KBM-7 (cell line): ENCODE measurements at regions not wholly inside any gene's neighbourhood (a gene's known extent, or its start where the extent isn't known, plus 50 kb on each side); places are given as distances from the start of the nearest gene placed in this dataset.

Source experiments
- DNase-seq: peaks from one replicate; pipeline ENCODE4 v3.0.0-alpha.2; 2015
- in situ Hi-C: fragments of 300-500 bp; cut with MboI; formaldehyde crosslinking; loops from 2 replicates; pipeline ENCODE4 v1.14.3; 2020; ENCODE audit warnings: low sequenced_read_pairs, low pct_unique_long_range_greater_than_20kb, mixed read lengths

DNA sequence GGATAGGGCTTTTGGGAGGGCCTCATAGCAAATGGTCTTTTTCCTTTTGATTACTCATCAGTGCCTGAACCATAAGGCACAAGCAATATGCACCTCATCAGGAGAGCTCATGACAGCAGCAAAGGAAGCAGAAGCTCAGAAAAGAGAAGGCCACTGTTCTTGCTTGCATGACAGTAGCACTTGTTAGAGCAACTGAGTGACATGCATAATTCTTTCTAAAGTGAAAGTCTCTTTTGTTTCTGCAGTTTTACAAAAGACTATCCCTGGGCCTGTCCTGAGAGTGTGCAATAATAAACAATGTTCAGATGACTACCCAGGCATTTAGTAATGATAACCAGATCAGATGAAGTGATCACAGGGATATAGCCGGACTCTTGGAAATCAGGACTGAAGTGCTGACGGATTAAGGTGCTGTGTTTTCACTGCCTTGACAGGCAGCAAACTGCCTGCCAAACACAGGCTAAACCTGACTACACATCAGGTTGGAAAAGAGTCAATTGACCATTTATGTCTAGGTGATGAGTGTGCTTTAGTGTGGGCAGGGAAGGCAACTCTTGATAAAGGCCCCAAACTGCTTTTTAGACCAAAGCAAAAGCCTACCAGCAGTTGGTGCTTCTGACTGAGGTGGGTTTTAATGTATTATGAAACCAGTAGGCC lies 1860.3 kb downstream of the TP53TG3F start:
- DNase-seq, result no peak
- in situ Hi-C loops, result no loop called here

- DNase-seq, result no peak
- in situ Hi-C loops, result no loop called here
Measured at GRCh38 chr16:35325936-35326335, 1866.5 kb downstream of the TP53TG3F start.

DNA sequence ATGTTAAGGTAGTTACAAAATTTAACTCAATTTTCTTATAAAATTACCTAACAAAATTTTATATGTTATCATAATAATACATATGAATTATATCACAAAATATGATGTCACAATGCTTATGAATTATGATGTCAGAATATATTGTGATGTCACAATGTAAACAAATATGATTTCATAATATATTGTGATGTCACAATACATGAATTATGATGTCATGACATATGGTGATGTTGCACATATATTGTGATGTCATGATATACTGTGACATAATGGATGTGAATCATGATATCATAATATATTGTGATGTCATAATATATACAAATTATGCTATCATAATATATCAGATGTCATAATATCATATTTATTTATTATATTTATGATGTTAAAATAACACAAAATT lies 1879.9 kb downstream of the TP53TG3F start:
- DNase-seq, result no peak
- in situ Hi-C loops, result no loop called here

GRCh38 chr16:35342012-35342411 lies 1882.6 kb downstream of the TP53TG3F start:
- in situ Hi-C loops, result no loop called here
- no peak for DNase-seq

- in situ Hi-C loops, result no loop called here
- DNase-seq, result no peak
Measured at GRCh38 chr16:35344012-35344762, 1884.8 kb downstream of the TP53TG3F start.

DNA sequence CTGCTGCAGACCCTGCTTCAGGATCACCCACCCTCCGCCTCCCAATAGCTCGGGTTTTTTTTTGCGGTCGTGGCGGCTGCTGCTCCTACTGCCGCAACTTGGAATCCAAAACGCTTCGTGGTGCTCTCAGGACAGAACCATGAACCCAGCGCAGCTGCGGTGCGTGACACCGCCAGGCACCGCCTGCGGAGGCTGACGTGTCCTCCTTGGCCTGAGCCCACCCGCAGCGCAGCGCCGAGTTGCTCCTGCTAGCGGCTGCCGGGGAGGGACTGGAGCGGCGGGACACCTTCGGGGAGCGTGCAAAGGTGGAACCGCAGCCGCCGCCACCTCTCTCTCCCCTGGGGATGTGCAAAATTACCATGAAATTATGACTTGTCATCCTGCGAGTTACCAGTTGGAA lies 1893.0 kb downstream of the TP53TG3F start:
- in situ Hi-C loops, result loop anchor here (25.0 kb wide), 1 partner anchor 90 kb away; no protein-coding TSS in a partner anchor
- DNase-seq, result no peak

DNA sequence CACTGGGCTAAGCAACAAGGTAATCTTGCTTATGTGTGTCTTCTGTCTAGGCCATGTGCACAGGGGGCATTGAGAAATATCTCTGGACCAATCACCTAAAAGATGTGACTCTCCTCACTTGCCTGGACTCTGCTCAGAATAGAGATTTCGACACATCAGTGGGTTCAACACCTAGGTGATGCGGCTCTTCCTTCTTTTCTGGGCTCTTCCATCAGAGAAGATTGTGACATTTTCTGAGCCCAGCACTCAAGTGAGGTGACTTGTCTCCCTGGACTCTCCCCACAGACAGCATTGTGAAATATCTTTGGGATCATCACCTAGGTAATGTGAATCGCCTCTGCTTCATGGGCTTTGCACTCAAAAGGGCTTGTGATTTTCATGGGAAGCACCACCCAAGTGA lies 1904.1 kb downstream of the TP53TG3F start:
- in situ Hi-C loops, result loop anchor here (25.0 kb wide), 1 partner anchor 101 kb away; no protein-coding TSS in a partner anchor
- DNase-seq, result no peak

- in situ Hi-C loops, result loop anchor here (25.0 kb wide), 1 partner anchor 102 kb away; no protein-coding TSS in a partner anchor
- DNase-seq, result no peak
Measured at GRCh38 chr16:35364263-35364662, 1904.9 kb downstream of the TP53TG3F start.

- in situ Hi-C loops, result loop anchor here (25.0 kb wide), 1 partner anchor 103 kb away; no protein-coding TSS in a partner anchor
- no peak for DNase-seq
Measured at GRCh38 chr16:35365675-35366074, 1906.3 kb downstream of the TP53TG3F start.

- in situ Hi-C loops, result loop anchor here (25.0 kb wide), 1 partner anchor 108 kb away; no protein-coding TSS in a partner anchor
- DNase-seq, result no peak
Measured at GRCh38 chr16:35370617-35371016, 1911.2 kb downstream of the TP53TG3F start.

- in situ Hi-C loops, result no loop called here
Measured at GRCh38 chr16:35377142-35377541, 1917.7 kb downstream of the TP53TG3F start.

DNA sequence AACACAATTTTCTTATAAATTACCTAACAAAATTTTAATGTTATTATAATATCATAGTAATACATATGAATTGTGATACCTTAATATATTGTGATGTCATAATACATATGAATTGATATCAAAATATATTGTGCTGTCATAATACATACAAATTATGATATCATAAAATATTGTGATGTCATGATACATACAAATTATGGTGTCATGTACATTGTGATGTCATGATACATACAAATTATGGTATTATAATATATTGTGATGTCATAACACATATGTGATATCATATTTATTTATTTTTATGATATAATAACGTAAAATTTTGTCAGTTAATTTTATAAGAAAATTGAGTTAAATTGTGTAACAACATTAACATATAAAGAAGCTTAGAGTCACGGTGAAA lies 1927.2 kb downstream of the TP53TG3F start:
- in situ Hi-C loops, result no loop called here

More at GRCh38 chr16:35377142-35377541, 1917.7 kb downstream of the TP53TG3F start:
- DNase-seq, result no peak

DNA sequence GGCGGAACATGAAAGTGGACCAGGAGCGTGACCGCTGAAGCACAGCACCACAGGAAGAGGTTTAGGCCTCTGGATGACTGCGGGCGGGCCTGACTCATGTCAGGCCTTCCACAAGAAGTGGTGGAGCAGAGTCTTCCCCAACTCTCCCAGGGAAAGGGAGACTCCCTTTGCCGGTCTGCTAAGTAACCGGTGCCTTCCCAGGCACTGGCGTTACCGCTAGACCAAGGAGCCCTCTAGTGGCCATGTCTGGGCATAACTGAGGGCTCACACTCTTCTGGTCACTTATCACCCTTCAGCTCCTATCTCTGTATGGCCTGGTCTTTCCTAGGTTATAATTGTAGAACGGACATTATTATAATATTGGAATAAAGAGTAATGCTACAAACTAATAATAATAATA lies 1931.9 kb downstream of the TP53TG3F start:
- in situ Hi-C loops, result no loop called here
- DNase-seq, result peak; percentile 40

More for the DNA sequence above, 1927.2 kb downstream of the TP53TG3F start:
- no peak for DNase-seq

- DNase-seq, result no peak
- in situ Hi-C loops, result no loop called here
Measured at GRCh38 chr16:35398180-35398579, 1938.8 kb downstream of the TP53TG3F start.

DNA sequence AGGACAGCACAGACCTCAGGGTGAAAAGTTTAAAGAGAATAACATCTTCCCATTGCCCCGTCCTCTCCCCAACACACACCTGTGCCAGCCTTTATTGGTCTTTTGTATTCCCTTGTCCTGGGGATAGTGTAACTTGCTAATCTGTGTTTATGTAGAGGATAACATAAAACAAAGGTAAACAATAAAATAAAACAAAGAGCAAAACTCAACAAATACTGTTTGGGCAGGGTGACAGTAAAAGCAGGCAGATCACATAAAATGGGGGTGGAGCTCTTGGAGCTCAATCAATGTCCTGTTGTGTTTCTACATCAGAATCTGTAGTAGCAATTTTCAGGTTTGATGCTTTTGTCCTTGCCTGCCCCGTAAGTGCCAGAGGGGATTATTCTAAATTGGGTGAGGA lies 1939.7 kb downstream of the TP53TG3F start:
- no peak for DNase-seq
- in situ Hi-C loops, result no loop called here

DNA sequence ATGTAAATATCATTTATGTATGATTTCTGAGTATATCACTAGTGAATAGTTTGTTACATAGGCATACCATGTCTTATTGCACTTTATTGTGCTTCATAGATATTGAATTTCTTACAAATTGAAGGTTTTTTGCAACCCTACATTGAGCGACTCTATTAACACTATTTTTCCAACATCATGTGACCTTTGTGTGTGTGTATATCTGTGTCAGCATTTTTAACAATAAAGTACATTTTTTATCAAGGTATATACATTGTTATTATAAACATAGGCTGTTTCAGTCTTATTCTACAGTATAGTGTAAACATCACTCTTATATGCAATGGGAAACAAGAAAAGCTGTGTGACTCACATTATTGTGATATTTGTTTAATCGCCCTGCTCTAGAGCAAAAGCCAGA lies 1944.9 kb downstream of the TP53TG3F start:
- DNase-seq, result no peak
- in situ Hi-C loops, result no loop called here

DNA sequence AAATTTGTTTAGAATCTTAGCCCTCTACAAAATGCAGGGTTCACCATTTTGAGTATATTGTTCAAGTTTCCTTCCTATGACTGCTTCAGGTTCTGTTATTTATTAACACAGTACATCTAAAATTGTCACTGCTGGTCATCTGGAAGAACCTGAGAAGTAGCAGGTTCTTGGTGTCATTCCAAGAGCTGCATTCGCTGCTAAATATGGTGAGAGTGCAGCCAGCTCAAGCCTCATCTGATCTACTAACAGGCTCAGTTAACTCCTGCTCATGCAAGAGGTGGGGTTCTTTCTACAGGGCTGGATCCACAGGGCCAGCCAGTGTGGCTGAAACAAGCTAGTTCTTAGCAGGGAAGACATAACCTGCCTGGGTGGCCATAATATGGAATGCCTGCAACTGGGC lies 1946.1 kb downstream of the TP53TG3F start:
- DNase-seq, result no peak
- in situ Hi-C loops, result no loop called here

GRCh38 chr16:35409503-35409902 lies 1950.1 kb downstream of the TP53TG3F start:
- in situ Hi-C loops, result no loop called here
- DNase-seq, result no peak

- in situ Hi-C loops, result no loop called here
- no peak for DNase-seq
Measured at GRCh38 chr16:35410438-35410837, 1951.0 kb downstream of the TP53TG3F start.

DNA sequence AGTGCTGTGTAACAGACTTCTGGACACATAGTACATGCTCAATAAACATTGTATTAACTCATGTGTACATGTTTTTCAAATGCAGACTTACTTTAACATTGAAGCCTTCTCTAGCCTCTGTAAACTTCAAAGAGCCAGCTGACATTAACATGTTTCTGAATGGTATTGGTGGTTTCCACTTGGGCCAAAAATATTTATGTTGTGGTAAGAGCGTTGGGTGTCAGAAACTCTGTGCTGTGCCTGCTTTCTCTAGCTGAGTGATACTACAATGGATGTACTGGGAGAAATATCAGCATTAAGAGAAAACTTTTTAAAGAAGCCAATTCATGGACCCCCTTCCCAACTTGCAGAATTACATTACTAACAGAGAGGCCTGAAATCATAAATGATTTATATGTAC lies 1951.7 kb downstream of the TP53TG3F start:
- DNase-seq, result no peak

More for the DNA sequence above, 1951.7 kb downstream of the TP53TG3F start:
- in situ Hi-C loops, result no loop called here
